ENCODE measurements at regions not wholly inside any gene's neighbourhood (a gene's known extent, or its start where the extent isn't known, plus 50 kb on each side); places are given as distances from the start of the nearest gene placed in this dataset.

DNA sequence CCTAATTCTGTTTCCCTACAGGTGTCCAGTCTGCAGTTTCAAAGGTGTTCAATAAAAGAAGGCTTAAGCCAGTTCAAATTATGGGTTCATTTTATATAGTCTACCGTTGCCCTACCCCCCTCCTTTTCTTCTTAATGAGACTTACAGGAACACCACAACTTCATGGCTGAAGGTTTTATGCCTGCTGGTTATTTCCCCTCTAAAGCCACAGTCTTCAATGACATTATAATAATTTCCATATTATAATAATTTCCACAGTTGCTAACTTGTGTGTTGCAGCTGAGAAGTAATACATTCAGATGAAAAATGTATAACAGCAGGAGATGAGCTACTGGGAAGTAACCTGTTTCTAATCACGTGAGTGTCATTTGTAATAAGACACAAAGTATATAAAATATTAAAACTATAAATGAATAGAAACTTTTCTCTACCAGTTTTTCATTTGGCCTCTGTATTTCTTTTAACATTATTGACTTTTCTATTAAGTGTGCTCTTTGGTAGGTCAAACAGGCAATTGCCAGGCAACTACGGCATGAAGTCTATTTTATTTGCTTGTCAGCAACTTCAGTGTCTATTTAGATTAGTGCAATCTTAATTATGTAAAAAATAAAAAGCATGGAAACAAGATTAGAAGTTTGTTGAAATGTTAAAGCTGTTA lies 120.5 kb upstream of the HMHB1 start:
- no peak for DNase-seq

DNA sequence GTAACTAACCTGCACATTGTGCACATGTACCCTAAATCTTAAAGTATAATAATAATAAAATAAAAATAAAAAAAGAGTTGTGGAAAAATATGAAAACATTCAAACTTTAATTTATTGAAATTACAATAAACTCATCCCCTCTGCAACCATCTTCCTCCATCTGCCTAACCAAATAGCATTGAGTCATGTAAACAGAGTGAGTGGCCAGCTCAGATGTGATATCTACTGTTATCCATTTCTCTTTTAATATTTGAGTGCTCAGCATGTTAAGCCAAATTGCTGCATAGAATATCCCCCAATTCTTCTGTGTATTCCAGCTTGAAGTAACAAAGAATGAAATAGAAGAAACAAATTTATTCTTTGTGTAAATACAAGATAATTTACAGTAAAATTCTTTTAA lies 124.4 kb upstream of the HMHB1 start:
- DNase-seq = no peak

GRCh38 chr5:143685246-143685815 lies 126.6 kb upstream of the HMHB1 start:
- DNase-seq = no peak

DNA sequence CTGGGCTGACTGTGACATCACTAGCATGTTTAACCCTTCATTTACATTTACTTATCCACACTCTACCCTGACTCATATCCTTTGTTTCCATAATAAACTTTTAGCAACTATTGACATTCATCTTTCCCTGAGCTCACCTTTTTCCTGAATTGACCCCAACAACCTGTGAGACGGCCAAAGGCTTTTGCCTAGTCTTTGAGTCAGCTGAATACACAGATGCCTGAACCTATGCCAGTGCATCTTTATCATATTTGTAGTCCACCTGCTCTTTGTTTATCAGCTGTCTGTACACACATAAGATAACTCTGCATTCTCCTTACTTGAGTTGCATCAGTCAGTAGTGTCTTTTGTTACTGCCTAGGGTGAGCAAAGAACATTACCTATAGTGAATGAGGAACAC lies 128.5 kb upstream of the HMHB1 start:
- no peak for DNase-seq

DNA sequence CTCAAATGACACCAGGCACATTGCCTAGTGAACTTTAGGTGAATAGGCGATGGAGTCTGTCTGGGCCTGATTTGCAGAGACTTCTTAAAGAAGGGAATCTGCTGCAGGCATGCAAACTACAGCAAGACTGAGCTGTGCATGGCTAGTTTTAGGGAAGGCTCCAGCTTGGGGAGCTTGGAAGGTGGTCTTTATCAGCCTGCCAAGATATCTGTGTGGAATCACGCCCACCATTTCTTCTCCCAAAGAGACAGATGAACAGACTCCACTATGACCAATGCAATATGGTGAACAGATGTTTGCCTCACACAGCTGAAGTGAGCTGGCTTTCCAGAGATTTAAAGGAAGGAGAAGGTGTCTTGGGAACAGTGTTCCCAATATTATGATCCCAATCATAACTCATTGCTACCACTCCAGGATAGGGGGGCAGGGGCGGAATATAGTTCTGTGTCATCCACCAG lies 129.0 kb upstream of the HMHB1 start:
- no peak for DNase-seq

DNA sequence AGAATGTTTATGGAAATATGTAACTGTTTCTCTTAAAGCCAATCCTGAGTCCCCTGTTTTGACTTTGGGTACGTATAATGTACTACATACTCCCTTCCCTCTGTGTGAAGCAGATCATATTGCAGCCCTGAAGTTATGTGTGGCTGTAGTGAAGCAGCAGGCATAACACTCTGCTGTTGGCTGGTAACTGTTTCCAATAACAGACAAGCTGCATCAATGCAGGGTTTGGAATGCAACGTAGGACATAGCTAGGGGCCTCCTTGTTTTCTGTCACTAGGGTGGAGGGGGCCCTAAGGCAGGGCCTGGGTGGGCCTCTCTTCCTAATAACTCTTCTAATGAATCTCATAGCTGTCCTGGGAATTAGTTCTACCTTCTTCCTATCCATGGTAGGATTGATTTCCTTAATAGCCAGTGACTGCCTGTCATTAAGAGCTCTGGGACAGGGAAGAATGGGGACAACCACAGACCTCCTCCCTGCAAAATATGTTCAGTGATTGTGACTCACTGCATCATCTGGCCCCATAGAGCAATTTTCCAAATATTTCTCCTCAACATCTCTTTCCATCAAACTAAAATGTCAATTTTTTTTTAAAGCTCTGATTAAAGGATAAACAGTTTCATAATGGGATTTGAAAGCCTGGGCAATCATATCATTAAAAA lies 129.6 kb upstream of the HMHB1 start:
- no peak for DNase-seq

DNA sequence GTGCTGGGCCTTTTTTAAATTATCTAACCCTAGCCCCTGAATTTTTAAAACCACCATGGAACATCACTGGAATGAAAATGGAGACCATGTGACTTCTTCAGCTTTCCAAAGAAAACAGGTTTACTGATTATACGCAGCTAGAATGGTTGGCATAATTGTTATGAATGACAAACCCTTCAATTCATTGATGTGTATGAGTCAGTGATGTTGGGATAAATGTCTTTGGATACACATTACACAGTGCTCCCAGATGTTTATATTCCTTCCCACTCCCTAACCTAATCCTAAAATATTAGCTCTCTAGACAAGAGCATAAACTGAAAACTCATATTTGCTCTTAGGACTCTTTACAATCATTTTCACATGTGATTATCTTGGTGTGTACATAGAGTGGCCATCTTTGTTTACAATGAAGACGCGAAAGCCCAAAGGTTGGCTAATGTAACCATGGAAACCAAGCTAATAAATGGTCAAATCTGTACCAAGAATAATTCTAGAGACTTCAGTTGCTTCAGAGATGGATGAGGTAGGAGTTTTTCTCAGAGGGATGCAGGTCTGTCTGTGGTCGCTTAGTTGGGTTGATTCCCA lies 131.2 kb upstream of the HMHB1 start:
- no peak for DNase-seq

DNA sequence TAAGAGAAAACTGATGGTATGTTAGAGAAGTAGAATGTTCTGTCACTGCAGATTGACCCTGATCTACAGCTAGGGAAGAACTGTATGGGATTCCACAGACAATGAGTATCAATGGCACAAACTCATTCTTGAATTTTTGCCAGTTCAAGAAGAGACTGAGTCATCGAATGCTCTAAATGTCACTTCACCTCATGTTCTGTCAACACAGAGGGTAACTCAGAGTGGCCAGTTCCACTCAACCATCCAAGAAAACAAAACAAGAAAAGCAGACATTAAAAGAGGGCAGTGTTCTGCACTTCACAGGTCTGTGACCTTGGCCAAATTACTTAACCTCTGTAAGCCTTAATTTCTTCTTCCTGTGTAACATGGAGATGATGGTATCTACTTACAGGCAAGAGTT lies 132.2 kb upstream of the HMHB1 start:
- no peak for DNase-seq

- no peak for DNase-seq
Observed at GRCh38 chr5:143678148-143678905, 133.6 kb upstream of the HMHB1 start.

DNA sequence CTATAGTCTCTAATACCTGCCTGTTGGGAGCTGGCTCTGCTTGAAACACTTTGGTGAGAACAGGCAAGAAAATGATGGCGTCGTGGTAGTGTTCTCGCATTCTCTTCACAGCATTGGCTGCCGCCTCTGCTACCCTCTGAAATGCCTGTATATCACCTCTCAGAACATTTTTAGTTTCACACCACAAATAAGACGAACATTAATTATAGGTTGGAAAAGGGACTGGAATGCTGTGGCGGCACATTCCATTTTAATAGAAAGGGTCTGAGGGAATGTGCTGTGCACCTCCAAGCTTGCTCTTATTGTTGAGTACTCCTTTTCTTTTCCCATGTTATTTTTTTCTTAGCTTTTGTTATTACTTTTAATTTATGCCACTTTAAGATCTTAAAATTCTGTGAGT lies 134.6 kb upstream of the HMHB1 start:
- DNase-seq = no peak

DNA sequence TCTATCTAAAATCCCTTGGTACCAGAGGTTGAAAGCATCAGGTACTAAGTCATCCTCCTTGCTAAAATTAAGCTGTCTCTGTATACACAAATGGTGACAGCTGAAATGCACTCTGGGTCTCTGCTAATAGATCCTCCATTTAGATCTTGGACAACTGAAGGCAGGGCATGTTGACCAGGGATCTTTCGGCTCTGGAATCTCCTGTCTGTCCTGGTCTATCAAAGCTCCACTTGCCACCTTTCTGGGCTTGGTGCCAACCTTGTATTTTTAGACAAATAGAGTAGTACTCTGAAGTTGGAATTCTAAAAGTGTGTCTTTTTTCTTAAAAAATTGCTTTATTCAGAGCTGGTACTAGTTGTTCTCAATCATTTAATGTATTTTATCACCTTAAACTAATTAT lies 135.2 kb upstream of the HMHB1 start:
- no peak for DNase-seq

DNA sequence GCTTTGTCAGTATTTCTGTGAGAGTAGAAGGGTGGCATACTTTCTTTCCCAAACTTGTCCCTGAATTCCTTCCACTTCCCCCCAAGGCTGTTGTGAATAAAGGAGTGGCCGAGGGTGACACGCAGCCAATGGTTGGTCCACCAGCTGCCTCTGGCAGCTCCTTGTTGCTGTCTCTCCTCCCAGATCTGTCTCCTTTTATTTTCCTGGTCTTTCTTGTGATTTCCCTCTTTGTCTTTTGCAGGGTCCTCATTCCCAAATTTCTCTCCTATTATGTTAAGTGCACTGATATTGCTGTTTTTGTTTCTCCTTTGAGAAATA lies 137.5 kb upstream of the HMHB1 start:
- DNase-seq = no peak

GRCh38 chr5:143673676-143674468 lies 138.1 kb upstream of the HMHB1 start:
- no peak for DNase-seq

DNA sequence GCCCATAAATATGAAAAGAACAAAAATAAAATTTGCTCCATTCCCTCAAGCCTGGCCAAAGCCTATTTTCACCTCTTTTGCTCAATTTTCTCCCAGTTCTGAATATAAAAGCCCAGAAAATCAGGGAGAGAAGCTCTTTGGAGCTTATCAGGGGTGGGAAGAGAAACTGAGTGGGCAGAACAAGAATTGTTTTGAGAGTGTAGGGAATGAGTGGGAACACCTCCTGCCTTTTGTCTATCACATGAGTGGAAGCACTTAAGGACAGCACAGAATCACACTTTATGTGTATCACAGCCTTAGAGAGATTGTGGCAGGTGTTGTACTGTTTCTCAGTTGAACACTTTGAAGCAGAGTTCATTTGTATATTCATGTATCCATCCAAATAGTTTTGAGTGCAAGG lies 139.2 kb upstream of the HMHB1 start:
- no peak for DNase-seq

DNA sequence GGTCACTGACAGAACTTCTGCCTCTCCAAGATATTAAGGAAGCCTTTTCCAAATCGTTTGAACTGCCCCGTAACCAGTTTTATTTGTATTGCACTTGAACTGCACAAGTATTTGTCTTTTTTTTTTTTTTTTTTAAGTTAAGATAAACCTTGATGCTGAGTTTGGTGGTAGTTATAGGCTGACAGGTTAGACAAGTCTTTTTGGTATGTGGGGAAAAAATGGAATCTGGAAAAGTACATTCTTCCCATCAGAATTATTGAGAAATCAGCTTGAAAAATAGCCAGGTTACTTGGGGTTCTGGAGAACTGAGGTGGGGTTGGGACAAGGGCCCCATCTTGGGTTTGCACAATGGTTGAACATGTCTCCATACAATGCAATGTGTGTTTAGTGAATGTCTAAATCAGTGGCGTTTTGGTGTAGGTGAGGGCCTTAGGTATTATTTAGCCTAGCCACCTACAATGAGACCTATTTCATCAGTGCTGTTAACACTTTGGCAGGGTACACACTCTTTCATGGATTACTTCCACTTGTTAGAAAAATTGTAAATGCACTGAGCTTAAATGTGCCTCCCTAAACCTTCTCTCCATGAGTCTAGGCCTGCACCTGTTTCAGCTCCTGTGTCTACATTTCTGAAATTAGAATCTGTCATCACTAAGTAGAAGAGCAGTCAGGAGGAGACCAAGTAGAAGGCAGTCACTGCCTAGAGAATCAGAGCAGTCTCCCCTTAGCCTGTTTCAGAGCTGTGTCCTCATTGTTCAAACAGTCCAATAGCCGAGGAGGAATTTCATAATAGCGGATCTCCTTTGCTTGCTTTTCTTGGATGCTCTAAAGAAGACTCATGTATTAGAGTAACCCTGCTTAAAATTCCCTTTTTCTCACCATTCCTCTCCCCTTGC lies 140.0 kb upstream of the HMHB1 start:
- DNase-seq = no peak

GRCh38 chr5:143671021-143671420 lies 140.9 kb upstream of the HMHB1 start:
- no peak for DNase-seq

- no peak for DNase-seq
Observed at GRCh38 chr5:143665866-143666265, 146.1 kb upstream of the HMHB1 start.

DNA sequence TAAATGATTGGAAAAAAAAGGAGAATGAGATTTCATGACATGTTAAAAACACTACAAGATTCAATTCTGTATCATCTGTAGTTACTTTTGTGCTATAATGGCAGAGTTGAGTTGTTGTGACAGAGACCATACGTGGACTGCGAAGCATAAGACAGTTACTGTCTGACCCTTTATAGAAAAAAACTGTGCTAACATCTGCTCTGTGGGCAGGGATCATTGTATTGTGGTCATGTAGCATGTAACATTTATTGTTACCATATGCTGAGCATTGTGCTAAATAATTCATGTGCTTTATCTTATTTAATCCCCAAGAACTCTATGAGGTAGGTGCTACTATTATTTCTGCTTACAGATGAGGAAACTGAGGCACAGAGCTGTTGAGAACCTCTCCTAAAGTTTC lies 147.3 kb upstream of the HMHB1 start:
- DNase-seq = no peak

DNA sequence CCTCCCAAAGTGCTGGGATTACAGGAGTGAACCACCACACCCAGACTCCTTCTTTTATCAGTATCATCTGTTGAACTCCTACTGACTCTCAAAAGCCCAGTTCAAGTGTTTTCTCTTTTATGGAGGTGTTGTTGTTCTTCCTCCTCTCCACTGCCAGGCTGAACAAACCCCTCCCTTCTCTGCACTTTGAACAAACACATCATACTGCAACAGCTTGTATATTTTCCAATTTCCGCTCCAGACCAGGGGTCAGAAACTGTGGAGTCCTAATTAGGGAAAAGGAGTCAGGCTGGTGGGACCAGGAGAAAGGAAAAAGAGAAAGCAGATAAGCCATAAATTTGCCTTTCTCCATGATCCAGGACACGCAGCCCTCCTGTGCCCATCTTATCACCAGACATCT lies 148.1 kb upstream of the HMHB1 start:
- DNase-seq = no peak

- DNase-seq = no peak
Observed at GRCh38 chr5:143662020-143662419, 149.9 kb upstream of the HMHB1 start.

GRCh38 chr5:143660625-143661024 lies 151.3 kb upstream of the HMHB1 start:
- DNase-seq = no peak
